Mesenteric fat pad (tissue), 1 donor: ENCODE measurements at regions not wholly inside any gene's neighbourhood (a gene's known extent, or its start where the extent isn't known, plus 50 kb on each side); places are given as distances from the start of the nearest gene placed in this dataset.

ENCODE experiments used
- DNase-seq: peaks from one replicate; pipeline ENCODE4 v3.0.0-alpha.2; 2020; ENCODE audit warnings: low spot score
- donor health status: DM: yes; HTN: yes; CAD: no.

DNA sequence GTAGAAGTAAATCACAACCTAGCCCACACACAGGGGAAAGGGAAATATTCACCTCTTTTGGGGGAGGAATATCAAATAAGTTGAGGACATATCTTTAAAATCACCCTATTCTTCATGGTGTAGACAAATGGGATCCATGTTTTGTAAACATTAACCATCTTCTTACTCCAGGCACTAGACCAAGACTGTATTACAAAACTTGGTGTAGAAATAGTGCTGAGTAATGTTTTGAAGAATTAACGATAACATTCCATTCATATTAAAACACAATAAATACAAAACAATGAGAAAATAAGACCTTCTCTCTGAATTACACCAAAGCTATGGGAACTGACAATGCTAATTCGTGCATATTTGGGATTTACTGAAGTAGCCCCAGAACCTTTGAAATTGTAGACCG, 633.6 kb downstream of the BCL11B start:
- DNase-seq: no peak

DNA sequence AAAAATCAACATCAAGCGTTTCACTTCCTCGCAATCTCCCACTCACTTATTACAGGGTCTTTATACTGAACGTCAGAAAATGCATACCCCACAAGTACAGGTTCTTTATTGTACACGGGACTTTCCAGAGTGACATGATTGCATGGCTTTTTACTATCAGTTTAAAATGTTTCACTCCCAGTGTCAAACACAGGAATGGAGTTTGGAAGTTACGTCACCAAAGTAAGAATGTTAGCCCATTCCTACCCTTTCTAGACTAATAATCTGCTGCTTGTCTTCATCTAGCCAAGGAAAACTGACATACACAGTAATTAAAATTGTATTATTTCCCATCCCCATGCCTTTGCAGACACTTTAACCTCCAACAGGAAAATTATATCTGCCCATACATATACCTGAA, 624.2 kb downstream of the BCL11B start:
- DNase-seq: no peak

DNA sequence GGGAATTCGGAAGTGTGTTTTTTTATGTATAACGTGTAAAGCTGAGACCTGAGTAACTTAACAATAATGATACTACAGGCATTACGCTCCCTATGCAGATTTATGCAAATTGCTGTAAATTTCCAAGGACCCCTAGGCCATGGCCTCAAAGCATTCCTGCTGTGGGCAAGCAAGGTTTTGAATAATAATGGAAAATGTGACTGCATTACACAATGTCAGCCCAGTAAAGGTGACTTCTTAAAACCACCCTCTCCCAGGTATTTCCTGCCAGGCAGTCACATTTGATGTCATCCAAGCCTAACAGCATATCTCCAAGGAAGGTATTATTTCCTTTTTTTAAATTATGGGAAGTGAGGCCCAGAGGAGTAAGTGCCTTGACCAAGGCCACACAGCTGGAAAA, 621.0 kb downstream of the BCL11B start:
- no peak for DNase-seq

DNA sequence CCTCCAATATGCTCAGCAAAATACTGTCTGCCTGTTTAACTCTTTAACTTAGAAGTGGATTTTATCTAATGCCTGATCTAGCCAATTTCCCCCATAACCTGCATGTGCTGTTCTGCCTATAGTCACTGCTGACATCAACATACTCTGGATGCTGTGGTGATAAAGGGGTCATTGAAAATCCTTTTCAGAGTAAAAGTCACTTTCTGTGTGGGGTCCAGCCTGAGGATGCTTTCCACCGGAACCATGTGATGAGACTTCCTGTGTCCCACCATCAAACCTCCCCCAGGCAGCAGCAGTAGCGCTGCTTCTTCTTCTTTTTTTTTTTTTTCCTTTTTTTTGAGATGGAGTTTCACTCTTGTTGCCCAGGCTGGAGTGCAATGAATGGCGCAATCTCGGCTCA, 607.0 kb downstream of the BCL11B start:
- DNase-seq: no peak

DNA sequence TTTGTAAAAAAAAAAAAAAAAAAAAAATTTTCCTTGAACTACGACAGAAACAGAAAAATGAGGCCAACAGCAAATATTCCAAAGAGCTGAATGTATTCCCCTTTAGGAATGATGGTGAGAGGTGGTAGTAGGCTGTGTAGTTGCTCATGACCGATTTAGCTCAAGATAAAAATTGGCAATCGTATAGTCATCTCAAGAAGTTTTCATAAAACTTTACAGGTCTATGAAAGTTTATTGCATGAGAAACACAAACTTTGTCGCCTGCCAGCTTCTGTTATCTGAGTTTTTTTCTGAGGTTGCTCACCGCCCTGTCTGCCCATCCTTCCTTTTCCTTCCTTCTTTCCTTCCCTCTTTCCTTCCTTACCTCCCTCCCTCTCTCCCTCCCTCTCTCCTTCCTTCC, 605.5 kb downstream of the BCL11B start:
- DNase-seq: no peak

DNA sequence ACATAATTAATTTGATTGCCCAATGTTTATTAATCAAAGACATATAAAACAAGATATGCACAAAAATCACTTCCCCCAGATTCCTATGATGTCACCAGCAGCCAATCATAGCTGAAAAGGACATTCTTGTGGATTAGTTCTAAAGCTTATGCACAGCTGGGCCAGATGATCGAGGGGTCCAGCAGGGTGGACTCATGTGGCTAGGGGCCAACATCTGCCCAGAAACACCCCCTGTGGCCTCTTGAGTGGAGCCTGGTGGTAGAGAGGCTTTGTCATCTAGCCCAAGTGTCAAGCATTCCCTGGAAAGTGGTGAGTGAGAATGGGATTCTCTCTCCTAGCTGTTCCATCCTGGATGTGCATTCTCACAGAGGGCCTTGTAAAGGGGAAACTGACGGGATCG, 590.0 kb downstream of the BCL11B start:
- DNase-seq: no peak

DNA sequence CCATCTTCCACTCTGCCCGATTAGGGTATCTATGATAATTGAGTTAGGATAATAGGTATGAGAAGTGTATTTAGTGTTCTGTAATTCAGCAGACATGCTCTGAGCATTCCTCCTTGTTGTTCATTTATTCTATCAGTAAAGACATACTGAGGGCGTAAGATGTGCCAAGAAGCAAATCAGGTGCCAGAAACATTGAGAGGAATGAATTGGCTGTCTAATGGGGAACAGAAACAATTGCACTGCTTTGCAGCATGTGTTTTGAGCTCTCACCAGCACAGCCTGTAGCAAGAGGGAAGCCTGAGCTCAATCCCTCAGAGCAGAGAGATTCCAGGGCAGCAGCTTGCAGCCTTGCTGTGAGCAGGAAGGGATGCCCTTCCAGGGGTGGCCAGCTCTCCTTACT, 589.3 kb downstream of the BCL11B start:
- no peak for DNase-seq

DNA sequence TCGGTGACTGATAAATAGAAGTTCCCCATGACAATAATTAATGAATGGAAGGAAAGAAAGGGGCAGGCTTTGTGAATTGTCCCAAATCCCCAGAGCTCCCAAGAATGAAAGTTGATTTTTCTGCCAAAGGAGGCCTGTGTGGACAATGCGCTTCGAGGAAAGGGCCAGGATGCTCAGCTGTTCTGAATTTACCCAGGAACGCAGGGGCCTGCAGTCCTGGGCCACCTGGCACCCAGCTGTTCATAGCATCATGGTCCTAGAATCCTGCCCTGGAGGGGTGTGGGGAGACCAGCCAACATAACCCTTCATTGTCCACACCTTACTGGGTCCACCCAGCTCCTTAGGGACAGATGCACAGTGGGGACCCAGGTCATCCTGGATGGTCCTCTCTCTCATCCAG, 587.5 kb downstream of the BCL11B start:
- no peak for DNase-seq

DNA sequence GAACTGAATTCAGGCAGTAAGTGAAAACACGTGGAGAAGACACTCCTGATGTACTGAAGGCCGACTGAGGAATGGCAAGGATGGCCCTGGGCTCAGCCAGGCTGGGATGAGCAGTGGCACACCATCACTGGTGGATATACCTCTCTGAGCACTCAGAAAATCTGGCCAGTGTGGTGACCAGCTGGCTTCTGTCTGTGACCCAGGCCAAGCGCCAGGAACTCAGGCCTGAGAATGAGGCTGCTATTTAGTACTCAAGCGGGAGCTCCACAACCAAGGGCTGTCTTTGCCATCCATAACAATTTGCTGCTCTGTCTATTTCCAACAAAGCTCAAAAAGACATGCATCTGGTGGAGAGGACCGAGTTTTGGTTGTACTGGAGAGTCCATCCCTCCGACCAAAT, 586.3 kb downstream of the BCL11B start:
- DNase-seq: no peak

DNA sequence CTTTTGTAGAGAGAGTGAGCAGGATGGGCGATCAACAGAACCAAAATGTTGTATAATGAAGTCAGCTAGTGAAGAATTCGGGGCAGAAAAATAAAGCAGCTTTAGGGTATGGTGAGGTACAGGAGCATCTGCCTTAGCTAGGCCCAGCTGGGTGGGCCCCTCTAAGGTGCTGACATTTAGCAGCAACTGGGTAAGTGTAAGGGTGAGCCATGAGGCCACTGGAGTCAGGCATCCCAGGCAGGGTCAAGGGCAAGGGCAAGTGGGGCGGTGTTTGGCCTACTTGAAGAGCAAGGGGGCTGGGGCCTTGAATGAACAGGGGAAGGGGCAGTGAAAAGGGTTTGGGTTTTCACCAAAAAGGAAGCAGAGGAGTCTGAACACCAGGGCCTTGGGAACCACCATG, 583.6 kb downstream of the BCL11B start:
- no peak for DNase-seq

DNA sequence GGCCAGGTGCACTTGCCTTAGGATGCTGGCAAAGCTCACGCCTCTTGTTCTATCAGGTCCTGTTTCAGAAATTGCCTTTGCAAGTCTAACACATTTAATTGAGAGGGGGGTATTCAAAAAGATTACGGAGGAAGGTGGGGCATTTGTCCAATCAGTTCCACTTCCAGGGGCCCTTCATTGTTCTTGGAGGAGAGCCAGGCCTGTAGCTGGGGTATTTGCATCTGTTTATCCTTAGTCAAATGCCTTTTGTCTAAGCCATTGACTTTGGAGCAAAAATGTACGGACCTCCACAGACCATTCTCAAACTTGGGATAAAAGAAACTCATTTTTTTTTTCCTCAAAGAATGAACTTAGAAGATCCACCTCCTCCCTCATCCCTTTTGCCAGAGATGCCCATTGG, 582.0 kb downstream of the BCL11B start:
- DNase-seq: no peak

DNA sequence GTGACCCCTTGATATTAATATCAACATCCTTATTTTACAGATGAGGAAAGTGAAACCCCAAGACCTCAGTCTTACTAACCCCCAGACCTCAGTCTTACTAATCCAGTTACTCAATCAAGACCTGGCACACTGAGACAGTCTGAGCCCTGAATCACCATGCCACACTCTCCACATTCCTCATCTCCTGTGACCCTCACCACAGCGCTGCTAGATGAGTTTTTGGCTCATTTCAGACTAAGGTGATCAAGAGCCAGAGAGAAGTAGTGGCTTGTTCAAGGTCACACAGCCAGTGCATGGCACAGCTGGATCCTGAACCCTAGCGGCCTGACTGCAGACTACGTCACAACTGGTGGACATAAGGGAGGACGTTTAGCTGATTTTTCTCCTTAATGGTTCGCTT, 579.2 kb downstream of the BCL11B start:
- DNase-seq: no peak

DNA sequence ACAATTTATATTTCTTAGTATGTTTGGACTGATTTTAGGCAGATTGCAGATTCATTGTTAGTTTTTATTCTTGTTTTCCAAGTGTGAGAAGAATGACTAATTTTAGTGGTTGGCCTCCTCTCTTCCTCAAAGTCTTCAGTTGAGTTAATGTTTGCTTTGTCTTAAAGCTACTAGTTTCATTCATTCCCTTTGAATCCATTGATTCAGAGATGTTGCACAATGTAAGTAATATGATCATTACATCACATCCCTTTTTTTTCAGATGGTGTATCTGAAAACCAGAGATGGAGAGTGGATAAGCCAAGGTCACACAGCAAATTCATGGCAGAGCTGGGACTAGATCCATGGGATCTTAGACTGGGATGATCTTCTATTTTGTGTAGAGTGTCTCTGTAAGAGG, 577.5 kb downstream of the BCL11B start:
- DNase-seq: no peak

DNA sequence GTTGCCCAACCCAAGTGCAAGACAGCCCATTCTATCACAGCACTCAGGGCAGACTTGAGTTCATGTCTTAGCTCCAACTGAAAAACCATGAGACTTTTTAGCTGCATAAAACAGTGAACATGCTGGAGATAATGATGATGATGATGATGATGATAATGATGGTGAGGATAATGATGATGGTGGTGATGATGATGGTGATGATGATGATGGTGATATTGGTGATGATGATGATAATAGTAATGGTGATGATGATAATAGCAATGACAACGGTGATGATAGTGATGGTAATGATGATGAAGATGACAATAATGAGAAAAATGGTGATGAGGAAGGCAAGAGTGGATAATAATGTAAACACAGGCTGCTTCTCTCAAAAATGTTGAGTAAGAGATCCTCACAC, 576.2 kb downstream of the BCL11B start:
- no peak for DNase-seq

DNA sequence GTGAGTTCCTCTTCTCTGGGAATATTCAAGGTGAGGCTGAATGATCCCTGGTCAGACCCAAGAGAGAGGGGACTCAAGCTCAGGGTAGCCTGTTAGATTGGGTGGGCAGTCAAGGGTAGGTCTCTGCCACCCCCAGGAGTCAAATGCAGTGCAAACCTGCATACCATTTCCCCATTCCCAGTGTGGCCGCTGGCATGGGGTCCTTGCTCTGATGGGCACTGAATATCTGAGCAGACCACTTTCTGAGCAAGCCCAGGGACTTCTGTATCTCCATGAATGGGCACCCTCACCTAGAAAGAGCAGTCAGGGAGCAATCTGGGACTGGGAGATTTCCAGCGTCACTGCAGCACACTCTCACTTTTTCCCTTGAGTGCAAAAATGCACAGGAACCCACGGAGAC, 573.7 kb downstream of the BCL11B start:
- DNase-seq: no peak

DNA sequence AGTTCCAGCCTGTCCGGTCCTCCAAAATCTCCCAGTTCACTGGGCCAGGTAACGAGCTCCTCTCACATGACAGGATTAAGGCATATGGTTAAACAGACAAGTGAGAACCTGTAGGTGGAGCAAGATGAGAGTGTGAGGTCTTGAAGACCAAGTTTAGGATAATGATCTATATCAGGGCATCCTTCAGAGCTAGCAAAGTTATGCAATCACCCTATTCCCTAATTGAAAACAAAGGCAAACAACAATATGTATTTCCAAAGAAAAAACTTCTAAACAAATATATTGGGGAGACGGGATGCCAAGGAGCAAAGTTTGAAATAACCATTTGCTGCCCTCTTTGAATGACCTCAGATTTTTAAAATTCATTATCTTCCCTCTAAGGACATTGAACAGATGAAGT, 571.2 kb downstream of the BCL11B start:
- DNase-seq: no peak

DNA sequence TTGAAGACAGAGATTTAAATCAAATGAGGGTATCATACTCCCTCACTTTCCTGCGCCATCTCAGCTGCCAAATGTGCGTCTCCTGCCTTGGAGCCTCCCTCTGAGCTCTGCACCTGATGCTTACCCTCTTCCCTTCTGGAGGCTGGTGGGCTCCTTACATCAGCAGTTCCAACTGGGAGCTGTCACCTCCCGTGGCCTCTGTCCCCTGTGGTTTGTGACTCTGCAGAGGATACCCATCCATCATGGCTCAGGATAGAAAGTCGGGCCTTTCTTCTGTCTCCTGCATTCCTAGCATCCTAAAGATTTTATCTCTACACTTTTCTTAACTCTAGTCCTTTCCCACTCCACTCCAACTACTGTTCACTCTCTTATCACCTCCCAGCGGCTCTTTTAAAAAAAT, 570.6 kb downstream of the BCL11B start:
- DNase-seq: no peak

DNA sequence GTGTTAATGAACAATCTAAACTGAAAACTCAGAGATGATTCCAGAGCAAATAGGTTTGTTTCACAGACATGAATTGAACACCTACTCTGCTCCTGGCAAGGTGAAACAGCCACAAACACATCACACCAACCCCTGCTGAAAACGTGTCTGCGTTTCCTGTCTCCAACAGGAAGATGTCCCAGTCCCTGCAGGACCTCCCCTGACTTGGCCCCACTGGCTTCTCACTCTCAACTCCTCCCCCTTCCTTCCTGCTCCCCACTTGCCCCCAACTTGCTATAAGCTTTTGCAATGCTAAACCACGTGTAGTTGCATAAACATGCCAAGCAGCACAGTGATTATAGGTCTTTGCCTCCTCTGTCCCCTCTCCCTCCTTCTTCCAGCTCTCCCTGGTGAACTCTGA, 567.6 kb downstream of the BCL11B start:
- DNase-seq: no peak

DNA sequence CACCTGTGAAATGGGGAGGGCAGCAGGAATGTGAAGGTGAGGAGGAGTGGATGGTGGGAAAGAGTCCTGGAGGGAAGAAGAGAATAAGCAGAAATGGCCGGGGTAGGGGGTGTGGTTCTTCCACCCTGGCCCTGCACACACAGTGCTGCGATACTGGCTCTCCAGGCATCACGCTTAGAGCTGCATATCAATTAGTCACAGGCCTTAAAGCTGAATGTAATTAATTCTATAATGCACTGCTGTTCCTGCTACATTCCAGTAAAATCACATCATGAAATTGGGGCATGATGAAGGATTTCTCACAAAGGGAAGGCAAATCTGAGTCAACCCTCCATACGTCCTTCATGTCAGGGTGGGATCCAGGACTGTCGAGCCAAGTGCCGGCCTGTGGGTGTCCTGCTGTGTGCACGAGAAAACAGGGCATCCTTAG, 566.1 kb downstream of the BCL11B start:
- DNase-seq: no peak

DNA sequence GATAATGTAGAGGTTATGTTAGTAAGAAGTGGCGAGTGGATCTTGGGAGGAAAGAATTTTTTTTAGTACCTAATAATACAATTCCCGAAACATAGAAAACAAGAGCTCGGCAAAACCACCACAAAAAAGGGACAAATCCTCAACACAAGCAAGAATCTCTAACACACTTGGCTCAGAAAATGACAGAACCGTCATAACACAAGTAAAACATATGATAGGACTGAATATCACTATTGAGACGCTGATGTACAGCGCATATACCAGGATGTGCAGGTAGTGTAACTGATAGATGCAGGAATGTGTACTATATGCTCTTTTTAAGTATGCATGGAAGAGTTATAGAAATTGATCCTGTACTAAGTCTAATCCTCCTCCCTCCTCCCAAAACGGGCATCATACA, 564.5 kb downstream of the BCL11B start:
- DNase-seq: no peak

DNA sequence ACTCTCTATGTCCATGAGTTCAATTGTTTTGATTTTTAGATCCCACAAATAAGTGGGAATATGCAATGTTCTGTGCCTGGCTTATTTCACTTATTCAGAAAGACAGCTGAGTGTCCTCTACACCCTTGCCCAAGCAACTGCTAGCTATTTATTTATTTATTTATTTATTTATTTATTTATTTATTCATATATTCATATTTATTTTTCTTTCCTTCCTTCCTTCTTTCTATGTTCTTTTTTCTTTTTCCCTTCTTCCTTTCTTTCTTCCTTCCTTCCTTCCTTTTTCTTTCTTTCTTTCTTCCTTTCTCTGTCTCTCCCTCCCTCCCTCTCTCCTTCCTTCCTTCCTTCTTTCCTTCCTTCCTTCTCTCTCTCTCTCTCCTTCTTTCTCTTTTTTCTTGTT, 563.4 kb downstream of the BCL11B start:
- no peak for DNase-seq

DNA sequence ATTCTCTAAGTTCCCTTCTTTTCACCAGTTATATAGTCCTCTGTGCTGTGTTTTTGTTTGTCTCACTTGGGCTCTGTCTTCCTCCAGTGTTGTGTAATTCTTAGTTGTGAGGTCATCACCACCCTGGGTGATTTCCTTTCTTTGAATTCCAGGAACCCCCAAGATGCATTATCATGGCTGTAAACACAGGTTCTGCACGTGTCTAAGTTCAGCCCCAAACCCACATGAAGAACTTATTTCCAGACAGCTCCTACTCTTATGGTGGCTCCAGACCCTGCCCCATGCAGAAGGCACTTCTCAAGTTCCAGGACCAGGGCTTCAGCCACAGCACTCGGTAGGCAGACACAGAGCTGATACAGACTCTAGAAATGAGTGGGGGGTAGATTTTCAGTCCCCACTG, 560.5 kb downstream of the BCL11B start:
- DNase-seq: no peak

DNA sequence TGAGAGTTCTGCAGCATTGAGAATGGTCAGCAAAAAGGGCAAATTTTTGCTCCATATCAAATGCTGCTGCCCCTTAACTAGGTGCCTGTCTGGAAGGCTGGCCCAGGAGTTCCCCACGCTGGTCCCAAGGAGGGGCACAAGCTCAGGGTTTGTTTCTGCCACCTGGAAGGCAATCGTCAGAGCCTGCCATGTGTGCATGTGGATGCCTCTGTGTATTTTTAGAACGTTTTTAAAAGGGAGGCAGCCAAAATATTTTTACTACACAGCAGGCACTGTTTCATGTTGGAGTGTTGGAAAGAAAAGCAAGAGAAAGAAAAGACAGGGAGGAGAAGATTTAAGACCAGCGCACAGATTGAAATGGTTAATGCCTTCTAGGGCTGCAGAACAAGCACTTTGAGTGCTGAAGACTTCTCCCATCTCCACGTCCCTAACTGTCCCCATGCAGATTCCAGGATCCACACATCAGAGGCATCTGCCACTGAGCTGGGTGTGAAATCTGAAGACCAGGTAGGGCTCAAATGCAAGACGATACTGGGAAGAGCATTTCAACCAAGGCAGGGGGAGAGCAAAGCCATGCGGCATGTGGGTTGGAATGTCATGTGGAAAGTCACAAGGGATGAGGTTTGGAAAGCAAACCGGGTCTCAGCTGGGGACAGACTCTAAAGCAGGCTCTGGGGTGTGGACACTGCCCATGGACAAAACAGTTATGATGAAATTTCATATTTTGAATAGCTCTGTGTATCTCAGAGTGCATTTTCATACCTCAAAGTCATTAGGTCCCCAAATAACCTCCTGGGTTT, 557.2 kb downstream of the BCL11B start:
- no peak for DNase-seq

DNA sequence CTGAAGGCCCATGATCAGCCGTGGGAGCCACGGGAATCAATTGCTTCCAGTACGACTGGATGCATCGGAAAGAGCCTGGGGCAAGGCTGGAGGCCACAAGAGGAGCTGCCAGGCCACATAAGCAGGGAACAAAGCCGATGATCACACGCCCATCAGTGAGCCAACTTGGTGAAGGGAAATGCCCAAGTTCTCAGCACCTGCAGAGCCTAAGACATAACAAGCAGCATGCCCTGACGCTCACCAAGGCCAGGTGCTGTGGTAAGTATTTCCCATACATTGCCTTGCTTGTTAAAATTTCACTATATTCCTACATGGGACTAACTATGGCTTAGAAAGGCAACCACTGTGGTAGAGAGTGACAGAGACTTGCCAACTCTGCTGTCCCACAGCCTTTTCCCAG, 555.9 kb downstream of the BCL11B start:
- DNase-seq: no peak
